LNCAP (cell line): ENCODE measurements at regions not wholly inside any gene's neighbourhood (a gene's known extent, or its start where the extent isn't known, plus 50 kb on each side); places are given as distances from the start of the nearest gene placed in this dataset.

Source experiments
- TF ChIP-seq, protein P1 (sequence below): fragments of 450-650 bp; IDR thresholded peaks from 2 replicates; pipeline ENCODE4 v1.5.1; 2017; ENCODE audit warnings: mild to moderate bottlenecking

DNA sequence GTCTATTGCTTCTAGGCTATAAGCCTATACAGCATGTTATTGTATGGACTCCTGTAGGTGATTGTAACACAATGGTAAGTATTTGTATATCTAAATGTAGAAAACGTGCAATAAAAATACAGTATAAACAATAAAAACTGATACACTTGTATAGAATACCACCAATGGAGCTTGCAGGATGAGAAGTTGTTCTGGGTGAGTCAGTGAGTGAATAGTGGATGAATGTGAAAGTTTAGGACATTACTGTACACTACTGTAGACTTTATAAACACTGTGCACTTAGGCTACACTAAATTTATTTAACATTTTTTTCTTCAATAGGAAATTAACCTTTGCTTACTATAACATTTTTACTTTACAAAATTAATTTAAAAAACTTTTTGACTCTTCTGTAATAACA lies 679.2 kb upstream of the ZNF804A start:
- TF ChIP-seq, protein P1, sequence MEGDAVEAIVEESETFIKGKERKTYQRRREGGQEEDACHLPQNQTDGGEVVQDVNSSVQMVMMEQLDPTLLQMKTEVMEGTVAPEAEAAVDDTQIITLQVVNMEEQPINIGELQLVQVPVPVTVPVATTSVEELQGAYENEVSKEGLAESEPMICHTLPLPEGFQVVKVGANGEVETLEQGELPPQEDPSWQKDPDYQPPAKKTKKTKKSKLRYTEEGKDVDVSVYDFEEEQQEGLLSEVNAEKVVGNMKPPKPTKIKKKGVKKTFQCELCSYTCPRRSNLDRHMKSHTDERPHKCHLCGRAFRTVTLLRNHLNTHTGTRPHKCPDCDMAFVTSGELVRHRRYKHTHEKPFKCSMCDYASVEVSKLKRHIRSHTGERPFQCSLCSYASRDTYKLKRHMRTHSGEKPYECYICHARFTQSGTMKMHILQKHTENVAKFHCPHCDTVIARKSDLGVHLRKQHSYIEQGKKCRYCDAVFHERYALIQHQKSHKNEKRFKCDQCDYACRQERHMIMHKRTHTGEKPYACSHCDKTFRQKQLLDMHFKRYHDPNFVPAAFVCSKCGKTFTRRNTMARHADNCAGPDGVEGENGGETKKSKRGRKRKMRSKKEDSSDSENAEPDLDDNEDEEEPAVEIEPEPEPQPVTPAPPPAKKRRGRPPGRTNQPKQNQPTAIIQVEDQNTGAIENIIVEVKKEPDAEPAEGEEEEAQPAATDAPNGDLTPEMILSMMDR, result no peak

DNA sequence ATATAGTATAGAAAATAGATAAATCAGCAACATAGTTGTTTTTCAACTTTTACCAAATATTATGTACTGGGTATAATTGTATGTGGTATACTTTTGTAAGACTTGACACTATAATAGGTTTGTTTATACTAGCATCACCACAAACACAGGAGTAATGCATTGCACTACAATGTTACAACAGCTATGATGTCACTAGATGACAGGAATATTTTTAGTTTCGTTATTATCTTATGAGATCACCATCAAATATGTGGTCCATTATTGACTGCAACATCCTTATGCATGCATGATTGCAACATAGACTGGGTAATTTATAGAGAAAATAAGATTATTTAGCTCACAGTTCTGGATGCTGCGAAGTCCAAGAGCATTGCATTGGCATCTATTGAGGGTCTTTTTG lies 678.4 kb upstream of the ZNF804A start:
- TF ChIP-seq, protein P1, result no peak

DNA sequence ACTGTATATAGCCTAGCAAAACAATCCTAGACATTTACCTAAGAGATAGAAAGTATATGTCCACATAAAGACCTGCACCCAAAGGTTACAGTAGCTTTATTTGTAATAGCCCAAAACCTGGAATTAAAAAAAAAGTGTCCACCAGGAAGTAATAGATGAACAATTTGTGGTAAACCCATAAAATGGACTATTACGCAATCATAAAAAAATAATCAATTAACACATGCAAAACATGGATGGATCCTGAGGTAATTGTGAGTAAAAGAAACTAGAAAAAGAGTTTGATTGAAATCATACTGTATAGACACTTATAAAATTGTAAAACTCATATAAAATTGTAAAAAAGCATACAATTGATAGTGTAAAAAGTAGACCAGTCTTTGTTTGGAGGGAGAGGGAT lies 673.0 kb upstream of the ZNF804A start:
- TF ChIP-seq, protein P1, result no peak

DNA sequence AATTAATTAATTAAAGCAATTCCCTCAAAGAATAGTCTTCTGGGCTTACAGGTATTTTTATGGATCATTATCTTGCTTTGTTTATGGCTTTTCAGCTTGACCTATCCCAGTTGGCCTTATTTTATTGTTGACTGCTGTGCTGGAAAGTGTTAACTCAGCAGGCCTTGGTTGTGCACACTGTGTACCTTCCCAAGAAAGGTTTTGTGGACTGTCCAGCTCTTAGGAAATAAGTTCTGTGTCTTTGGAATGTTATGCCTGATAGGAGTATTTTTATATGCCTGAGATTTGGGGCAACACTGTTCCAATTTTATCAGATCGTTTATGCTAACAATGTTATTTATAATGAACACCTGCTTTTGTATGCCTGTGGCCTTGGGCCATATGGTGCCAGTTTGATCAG lies 671.9 kb upstream of the ZNF804A start:
- TF ChIP-seq, protein P1, result no peak

DNA sequence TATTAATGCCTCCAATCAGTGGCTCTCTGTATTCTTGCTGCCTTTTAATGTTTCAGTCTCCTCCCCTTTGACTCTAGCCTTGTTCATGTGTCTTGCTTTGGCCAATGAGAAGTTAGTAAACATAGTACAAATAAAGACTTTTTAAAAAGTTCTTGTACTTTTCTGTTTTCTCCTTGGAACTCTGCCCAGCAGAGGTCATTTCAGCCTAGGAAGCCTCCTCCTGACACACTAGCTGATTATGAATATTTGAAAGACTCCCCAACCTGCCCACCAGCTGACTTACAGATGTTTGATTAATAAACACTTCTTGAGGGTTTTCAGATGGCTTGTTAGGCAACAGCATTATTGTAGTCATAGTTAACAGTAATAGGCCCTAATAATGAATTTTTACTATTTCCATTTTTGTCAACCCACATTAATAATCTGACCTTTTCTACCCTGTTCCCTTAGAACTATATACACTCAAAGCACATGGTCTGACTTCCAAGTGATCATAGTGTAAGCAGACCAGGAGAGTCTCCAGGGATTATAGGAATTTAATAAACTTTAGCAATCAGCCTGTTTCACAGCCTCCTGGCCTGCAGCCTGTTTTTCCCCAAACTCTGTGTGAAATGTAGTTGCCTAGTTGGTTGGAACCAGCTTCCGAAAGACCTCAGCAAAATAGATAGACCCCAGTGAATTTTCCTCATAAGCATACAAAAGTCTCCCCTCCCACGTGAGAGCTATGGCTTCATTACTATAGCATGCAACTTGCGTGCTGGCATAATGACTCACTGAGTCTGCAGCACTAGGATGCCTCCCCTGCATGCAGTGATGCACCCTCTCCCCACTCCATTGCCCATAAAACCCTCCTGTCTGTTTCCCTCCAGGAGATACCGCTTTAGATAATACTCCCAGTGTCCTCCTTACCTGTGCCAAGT lies 670.7 kb upstream of the ZNF804A start:
- TF ChIP-seq, protein P1, result no peak

DNA sequence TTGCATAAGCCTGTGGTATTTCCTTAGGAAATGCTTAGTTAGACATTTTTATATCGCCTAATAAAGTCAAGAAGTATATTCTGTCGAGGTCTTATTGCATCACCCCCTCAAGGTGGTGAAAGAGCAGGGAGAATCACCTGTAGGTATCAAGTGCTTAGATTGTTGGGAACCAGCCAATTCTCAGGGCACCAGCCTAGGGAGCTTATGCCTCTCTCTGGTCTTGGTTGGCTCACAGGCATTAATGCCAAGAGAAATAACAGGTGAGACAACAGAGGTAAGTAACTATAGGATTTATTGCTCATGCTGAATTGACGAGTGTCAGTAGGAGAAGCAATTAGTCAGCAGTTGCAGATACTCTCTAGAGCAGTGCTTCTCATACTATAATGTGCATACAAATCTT lies 663.3 kb upstream of the ZNF804A start:
- TF ChIP-seq, protein P1, result no peak

DNA sequence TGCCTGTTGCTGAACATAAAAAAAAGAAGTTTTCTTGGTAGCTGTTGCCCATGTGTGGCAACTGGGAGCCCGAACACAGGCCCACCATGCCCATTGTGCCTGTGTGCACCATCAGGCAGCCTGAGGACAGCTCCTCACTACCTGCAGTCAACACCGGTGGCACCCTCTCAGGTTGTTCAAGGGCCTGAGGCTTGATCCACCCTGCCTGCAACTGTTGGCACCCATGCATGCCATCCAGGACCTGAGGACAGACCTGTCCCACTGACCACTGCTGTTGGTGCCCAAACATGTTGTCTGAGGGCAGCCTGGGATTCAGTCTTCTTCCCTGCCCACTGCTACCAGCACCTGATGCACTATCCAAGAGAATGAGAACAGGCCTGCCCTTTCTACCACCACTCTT lies 661.1 kb upstream of the ZNF804A start:
- TF ChIP-seq, protein P1, result no peak
